ENCODE measurements at regions not wholly inside any gene's neighbourhood (a gene's known extent, or its start where the extent isn't known, plus 50 kb on each side); places are given as distances from the start of the nearest gene placed in this dataset.
"Not testable (repeated sequence)": the region's sequence is repeated elsewhere in the genome, so short reads cannot be mapped to it uniquely, and the experiment has no call there.

DNA sequence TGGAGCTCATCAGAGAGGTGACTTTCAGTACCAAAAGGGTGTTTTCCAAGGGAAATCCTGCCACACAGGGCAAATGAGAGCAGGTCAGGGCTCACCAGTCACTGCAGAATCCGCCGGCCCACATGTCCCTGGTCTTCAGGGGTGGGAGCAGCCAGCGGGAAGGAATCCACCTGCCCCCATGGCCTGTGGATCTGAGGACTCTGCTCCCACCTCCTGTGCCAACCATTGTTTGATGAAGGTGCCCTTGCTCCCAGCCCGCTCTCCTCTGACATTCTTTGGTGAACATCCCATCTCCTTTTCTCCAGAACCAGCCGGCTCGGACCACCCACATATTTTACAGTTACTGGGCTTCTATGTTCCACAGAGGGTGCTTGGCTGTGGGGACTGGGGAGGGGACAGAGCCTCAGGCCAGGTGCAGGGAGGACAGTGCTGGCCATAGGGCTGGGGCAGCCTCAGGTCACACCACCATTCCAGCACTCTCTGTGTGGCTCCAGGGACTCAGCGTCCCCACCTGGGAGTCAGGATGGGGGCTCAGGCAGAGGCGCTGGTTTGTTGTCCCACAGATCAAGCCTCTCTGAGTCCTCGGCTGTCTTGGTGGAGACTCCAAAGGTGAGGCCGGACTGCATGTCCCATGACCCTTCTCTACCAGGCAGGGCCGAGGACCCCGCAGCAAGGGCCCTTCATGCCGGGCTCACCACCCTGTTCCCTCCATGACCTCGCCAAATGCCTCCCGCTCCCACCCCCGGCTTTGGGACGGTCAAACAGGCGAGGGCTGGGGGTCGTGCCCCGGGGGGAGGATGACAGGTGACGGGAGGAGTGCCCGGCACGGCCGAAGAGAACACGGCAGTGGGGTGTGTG lies 183.2 kb upstream of the ZNF469 start:
- TF ChIP-seq CTCF, POLR2A (IDR thresholded peaks at IDR 0.05): not testable (repeated sequence)

Measured in vagina (tissue), 2 donors.